Endothelial cell of umbilical vein (primary cell): ENCODE measurements at regions not wholly inside any gene's neighbourhood (a gene's known extent, or its start where the extent isn't known, plus 50 kb on each side); places are given as distances from the start of the nearest gene placed in this dataset.

ENCODE experiments used
- BruUV-seq: library from RNA; stranded (reverse); fragments of 400-500 nt; replicated peaks from 2 replicates; lab custom pipeline; 2021; lab: Mats Ljungman, UMichigan
- CTCF ChIA-PET: fragments of 300-600, 350-600 bp; sonication (Branson Sonifier 250); formaldehyde crosslinking; loops from one replicate; lab custom pipeline; 2021; ENCODE audit warnings: antibody characterized with exemption, inconsistent platforms; lab: Charles Lee
- POLR2A ChIA-PET: fragments of 300-600, 350-600 bp; sonication (Branson Sonifier 250); formaldehyde crosslinking; loops from one replicate; lab custom pipeline; 2021; ENCODE audit warnings: antibody characterized with exemption, inconsistent platforms; lab: Charles Lee
- DNase-seq: peaks from one replicate; pipeline ENCODE4 v3.0.0-alpha.2; 2011; ENCODE audit warnings: low read depth, low spot score
- FAIRE-seq: peaks from 2 replicates; lab custom pipeline; 2011; peaks lifted over from hg19 to GRCh38; lab: Jason Lieb, UNC
- H2AFZ ChIP-seq: 2 replicates; pipeline ENCODE4 v1.6.0; 2012; ENCODE audit warnings: low read depth, low read length, control low read depth, inconsistent platforms
- H3K27ac ChIP-seq: 2 replicates; pipeline ENCODE4 v1.5.1; 2011; ENCODE audit warnings: low read depth, mild to moderate bottlenecking, control low read depth, low read length, moderate library complexity; ENCODE audit not compliant: insufficient read depth
- H3K27me3 ChIP-seq, 2 experiments: 2 replicates each; pipeline versions ENCODE4 v1.6.0 to v1.6.1; 2011; ENCODE audit warnings: low read length in 2 of 2, mixed read lengths in 1 of 2; ENCODE audit not compliant: control insufficient read depth in 2 of 2, insufficient read depth in 2 of 2
- H3K36me3 ChIP-seq, 2 experiments: 2 replicates in 1 of 2; 3 replicates in 1 of 2; pipeline ENCODE4 v1.5.1; 2011; ENCODE audit warnings: low read length in 2 of 2, mild to moderate bottlenecking in 1 of 2, moderate library complexity in 1 of 2; ENCODE audit not compliant: control insufficient read depth in 2 of 2, insufficient read depth in 2 of 2; ENCODE audit errors: extremely low read depth in 1 of 2
- H3K4me1 ChIP-seq: 3 replicates; pipeline ENCODE4 v1.5.1; 2011; ENCODE audit warnings: mild to moderate bottlenecking, low read length; ENCODE audit not compliant: control insufficient read depth, insufficient read depth; ENCODE audit errors: extremely low read depth
- H3K4me2 ChIP-seq: 2 replicates; pipeline ENCODE4 v1.6.1; 2011; ENCODE audit warnings: low read length, control low read depth, mixed read lengths; ENCODE audit not compliant: insufficient read depth
- H3K4me3 ChIP-seq, 3 experiments: fragments of 200-600 bp in 1 of 3; sonication (generic), shearing (Covaris generic) in 1 of 3; replicated peaks in 1 of 3; 2 replicates each; pipeline ENCODE4 v1.5.1; 2011 to 2016; ENCODE audit warnings: control low read depth in 3 of 3, low read length in 3 of 3, mild to moderate bottlenecking in 2 of 3, inconsistent platforms in 1 of 3, low read depth in 1 of 3, moderate library complexity in 1 of 3; ENCODE audit not compliant: insufficient read depth in 1 of 3
- H3K79me2 ChIP-seq: 2 replicates; pipeline ENCODE4 v1.6.0; 2012; ENCODE audit warnings: low read length, inconsistent platforms; ENCODE audit not compliant: control insufficient read depth, insufficient read depth
- H3K9ac ChIP-seq: replicated peaks from 2 replicates; pipeline ENCODE3; 2011; ENCODE audit warnings: low read length, control low read depth; ENCODE audit not compliant: insufficient read depth; ENCODE audit errors: extremely low read depth
- H3K9me1 ChIP-seq: replicated peaks from 3 replicates; pipeline ENCODE4 v1.6.0; 2011; ENCODE audit warnings: mild to moderate bottlenecking, low read length; ENCODE audit not compliant: control insufficient read depth, insufficient read depth; ENCODE audit errors: extremely low read depth
- H3K9me3 ChIP-seq: replicated peaks from 2 replicates; pipeline ENCODE4 v1.5.1; 2012; ENCODE audit warnings: low read length, inconsistent platforms; ENCODE audit not compliant: control insufficient read depth, insufficient read depth
- H4K20me1 ChIP-seq: replicated peaks from 2 replicates; pipeline ENCODE3; 2011; ENCODE audit warnings: mild to moderate bottlenecking, low read length; ENCODE audit not compliant: control insufficient read depth, insufficient read depth; ENCODE audit errors: extremely low read depth
- EZH2 ChIP-seq: IDR thresholded peaks from 2 replicates; pipeline ENCODE4 v1.6.1; 2012; ENCODE audit warnings: borderline replicate concordance, low read depth, mild to moderate bottlenecking, moderate library complexity, low read length, inconsistent platforms; ENCODE audit not compliant: severe bottlenecking
- FOS ChIP-seq: IDR thresholded peaks from 2 replicates; pipeline ENCODE4 v1.6.1; 2011; ENCODE audit warnings: mild to moderate bottlenecking, low read length, moderate library complexity, borderline replicate concordance; ENCODE audit not compliant: insufficient read depth
- GATA2 ChIP-seq: IDR thresholded peaks from 2 replicates; pipeline ENCODE4 v1.7.0; 2011; ENCODE audit warnings: low read depth, mild to moderate bottlenecking, moderate library complexity, mixed read lengths, low read length; ENCODE audit not compliant: insufficient read length, insufficient read depth
- JUN ChIP-seq: IDR thresholded peaks from 2 replicates; pipeline ENCODE4 v1.6.1; 2011; ENCODE audit warnings: borderline replicate concordance, low read depth; ENCODE audit not compliant: insufficient read length, insufficient read depth
- MYC ChIP-seq: IDR thresholded peaks from one replicate; pipeline ENCODE4 v1.6.1; 2011; ENCODE audit warnings: mild to moderate bottlenecking, low read depth, low read length
- POLR2A ChIP-seq: IDR thresholded peaks from 2 replicates; pipeline ENCODE4 v1.6.1; 2012; ENCODE audit warnings: low read depth, mild to moderate bottlenecking, control low read depth, low read length
- POLR2AphosphoS5 ChIP-seq: IDR thresholded peaks from 2 replicates; pipeline ENCODE4 v1.6.1; 2012; ENCODE audit warnings: low read depth, mild to moderate bottlenecking, control low read depth, low read length, moderate library complexity; ENCODE audit not compliant: insufficient read depth
- dilution Hi-C: fragments of 300-500 bp; cut with MboI; formaldehyde crosslinking; loops from one replicate; pipeline ENCODE4 v1.15.0; 2019; ENCODE audit warnings: low sequenced_read_pairs; ENCODE audit not compliant: extremely low pct_ligation_motif_present
- intact Hi-C: fragments of 100-400 bp; cut with micrococcal nuclease; formaldehyde crosslinking; loops from one replicate; pipeline ENCODE4 v1.10.0; 2022
- TF ChIP-seq, protein P1 (sequence below), 2 donors: IDR thresholded peaks; 1 replicate in 1 of 2; 2 replicates in 1 of 2; pipeline ENCODE4 v1.5.1; 2011; ENCODE audit warnings: low read length in 2 of 2, mild to moderate bottlenecking in 2 of 2, moderate library complexity in 2 of 2, control low read depth in 1 of 2, inconsistent platforms in 1 of 2, low read depth in 1 of 2; ENCODE audit not compliant: insufficient read depth in 1 of 2; ENCODE audit errors: extremely low read depth in 1 of 2
- TF ChIP-seq, protein P2 (sequence below): IDR thresholded peaks from 2 replicates; pipeline ENCODE4 v1.6.1; 2011; ENCODE audit not compliant: insufficient read depth, insufficient read length

DNA sequence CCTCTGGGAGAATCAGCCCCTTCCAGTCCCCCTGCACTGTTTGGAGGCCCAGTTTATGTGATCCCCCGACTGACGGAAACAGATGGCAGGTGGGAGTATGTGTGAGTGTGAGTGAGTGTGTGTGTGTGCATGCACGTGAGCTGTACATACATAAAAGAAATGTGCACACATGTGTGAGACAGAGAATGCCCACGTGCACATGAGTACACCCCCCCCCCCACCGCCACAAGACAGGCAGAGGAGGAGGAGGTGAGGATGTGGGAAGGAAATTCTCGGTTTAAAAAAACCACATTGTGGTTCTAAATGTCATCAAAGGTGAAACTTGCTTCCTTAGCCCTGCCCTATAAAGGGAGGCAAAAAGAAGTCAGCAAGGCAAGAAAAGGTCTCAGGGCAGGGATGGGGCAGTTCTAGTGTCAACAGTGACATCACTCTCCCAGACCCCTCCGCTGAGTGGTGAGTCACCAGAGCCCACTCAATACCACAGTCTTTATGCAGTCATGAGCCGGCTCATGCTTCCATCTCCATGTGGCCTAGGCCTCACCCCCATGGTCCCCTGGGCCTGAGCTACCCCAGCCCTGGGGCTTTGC lies 79.2 kb upstream of the HSPA9 start:
- Histone ChIP-seq H3K4me1 (peaks cover 8% of the 10 kb centered on the region), H3K9me3 (no peaks in the 10 kb centered on the region), H3K36me3 (no peaks in the 10 kb centered on the region), H3K79me2 (no peaks in the 10 kb centered on the region), H3K9ac (no peak overlapping the region), H4K20me1 (no peaks in the 10 kb centered on the region), H3K4me3 (no peak overlapping the region), H3K27me3 (peaks cover 0 to 2% of the 10 kb centered on the region in 2 experiments), H3K27ac (no peak overlapping the region), H3K4me2 (no peak overlapping the region), H2AFZ (no peak overlapping the region), H3K9me1 (no peaks in the 10 kb centered on the region)
- TF ChIP-seq POLR2A, result no peak
- TF ChIP-seq, protein P1, sequence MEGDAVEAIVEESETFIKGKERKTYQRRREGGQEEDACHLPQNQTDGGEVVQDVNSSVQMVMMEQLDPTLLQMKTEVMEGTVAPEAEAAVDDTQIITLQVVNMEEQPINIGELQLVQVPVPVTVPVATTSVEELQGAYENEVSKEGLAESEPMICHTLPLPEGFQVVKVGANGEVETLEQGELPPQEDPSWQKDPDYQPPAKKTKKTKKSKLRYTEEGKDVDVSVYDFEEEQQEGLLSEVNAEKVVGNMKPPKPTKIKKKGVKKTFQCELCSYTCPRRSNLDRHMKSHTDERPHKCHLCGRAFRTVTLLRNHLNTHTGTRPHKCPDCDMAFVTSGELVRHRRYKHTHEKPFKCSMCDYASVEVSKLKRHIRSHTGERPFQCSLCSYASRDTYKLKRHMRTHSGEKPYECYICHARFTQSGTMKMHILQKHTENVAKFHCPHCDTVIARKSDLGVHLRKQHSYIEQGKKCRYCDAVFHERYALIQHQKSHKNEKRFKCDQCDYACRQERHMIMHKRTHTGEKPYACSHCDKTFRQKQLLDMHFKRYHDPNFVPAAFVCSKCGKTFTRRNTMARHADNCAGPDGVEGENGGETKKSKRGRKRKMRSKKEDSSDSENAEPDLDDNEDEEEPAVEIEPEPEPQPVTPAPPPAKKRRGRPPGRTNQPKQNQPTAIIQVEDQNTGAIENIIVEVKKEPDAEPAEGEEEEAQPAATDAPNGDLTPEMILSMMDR (IDR thresholded peaks at IDR 0.05; ENCODE audit: extremely low read depth in 1 of 2, insufficient read depth in 1 of 2, low read depth in 1 of 2, low read length in 2 of 2), result no peak
- TF ChIP-seq FOS, result peak; percentile 68
- DNase-seq, result peak; percentile 45
- intact Hi-C loops (no loop called here), dilution Hi-C loops (no loop called here)
- ChIA-PET POLR2A (no interaction called here), CTCF (interaction anchor here (1.7 to 2.7 kb wide), 3 partner anchors 13 to 136 kb away, joined by 6 to 12 read pairs (median 7); no protein-coding TSS in a partner anchor)
- FAIRE-seq, result peak; percentile 81
- BruUV-seq, result no TSS peak

DNA sequence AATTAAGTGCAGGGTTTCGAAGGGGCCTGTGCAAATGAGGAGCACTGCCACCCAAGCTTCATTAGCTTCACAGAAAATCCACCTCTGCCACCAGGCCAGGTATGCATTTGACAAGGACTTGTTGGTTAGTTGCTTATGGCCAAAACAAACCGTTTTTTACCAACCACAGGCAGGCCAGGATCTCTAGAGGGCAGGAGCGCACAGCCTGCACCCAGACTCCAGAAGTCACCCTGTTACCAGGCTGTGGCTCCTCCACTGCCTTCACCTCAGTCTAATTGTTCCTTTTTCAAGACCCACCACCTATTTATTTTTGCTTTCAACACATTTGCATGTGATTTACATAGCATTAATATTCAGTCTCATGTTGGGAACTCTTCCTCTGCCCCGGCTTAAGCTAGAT lies 78.3 kb upstream of the HSPA9 start:
- Histone ChIP-seq H3K9me3 (no peaks in the 10 kb centered on the region), H4K20me1 (no peaks in the 10 kb centered on the region), H2AFZ (no peak overlapping the region), H3K4me2 (no peak overlapping the region), H3K36me3 (no peaks in the 10 kb centered on the region), H3K79me2 (no peaks in the 10 kb centered on the region), H3K4me3 (no peak overlapping the region), H3K27ac (no peak overlapping the region), H3K4me1 (peaks cover 8% of the 10 kb centered on the region), H3K9ac (no peak overlapping the region), H3K27me3 (no peaks in the 10 kb centered on the region), H3K9me1 (no peaks in the 10 kb centered on the region)
- FAIRE-seq (no peak), DNase-seq (no peak)
- TF ChIP-seq POLR2A, result no peak
- TF ChIP-seq GATA2, result no peak
- TF ChIP-seq, protein P2, sequence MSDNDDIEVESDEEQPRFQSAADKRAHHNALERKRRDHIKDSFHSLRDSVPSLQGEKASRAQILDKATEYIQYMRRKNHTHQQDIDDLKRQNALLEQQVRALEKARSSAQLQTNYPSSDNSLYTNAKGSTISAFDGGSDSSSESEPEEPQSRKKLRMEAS, result no peak
- TF ChIP-seq FOS, result no peak
- TF ChIP-seq, protein P1 (IDR thresholded peaks at IDR 0.05; ENCODE audit: extremely low read depth in 1 of 2, insufficient read depth in 1 of 2, low read depth in 1 of 2, low read length in 2 of 2), result no peak
- TF ChIP-seq EZH2, result no peak
- TF ChIP-seq POLR2AphosphoS5, result no peak
- TF ChIP-seq MYC, result no peak
- TF ChIP-seq JUN, result no peak
- intact Hi-C loops, result no loop called here
- CTCF ChIA-PET, result interaction anchor here (0.9 to 2.7 kb wide), 3 partner anchors 67 to 136 kb away, joined by 3 to 12 read pairs (median 7); no protein-coding TSS in a partner anchor
- BruUV-seq, result no TSS peak
- POLR2A ChIA-PET, result no interaction called here
- dilution Hi-C loops, result no loop called here
